ENCODE measurements at regions not wholly inside any gene's neighbourhood (a gene's known extent, or its start where the extent isn't known, plus 50 kb on each side); places are given as distances from the start of the nearest gene placed in this dataset.

DNA sequence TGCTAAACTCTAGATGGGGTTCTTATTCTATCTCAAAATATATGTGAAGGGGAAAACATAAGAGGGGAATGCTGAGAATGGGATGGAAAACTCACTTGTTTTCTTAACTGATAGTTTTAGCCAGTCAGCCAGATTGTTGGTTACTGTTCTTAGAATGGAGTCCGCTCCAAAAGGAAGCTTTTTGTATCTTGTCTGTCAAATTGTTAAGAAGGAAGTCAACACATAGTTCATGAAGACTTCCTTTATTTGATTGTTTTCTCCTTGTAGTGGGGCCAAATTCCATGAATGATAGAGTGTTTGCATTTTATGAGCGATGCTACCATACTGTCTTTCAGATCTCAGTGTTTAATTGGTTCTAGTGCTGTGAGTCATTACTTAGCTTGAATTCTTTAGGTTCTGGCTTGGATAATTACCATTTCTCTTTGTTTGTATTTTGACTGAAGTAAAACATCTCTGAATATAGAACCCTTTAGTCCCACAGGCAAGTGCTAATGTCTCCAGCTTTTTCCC is 98.3 kb upstream of the GOT2 start:
- TF ChIP-seq ZFX (IDR thresholded peaks at IDR 0.05), result no peak
- TF ChIP-seq, protein P1, sequence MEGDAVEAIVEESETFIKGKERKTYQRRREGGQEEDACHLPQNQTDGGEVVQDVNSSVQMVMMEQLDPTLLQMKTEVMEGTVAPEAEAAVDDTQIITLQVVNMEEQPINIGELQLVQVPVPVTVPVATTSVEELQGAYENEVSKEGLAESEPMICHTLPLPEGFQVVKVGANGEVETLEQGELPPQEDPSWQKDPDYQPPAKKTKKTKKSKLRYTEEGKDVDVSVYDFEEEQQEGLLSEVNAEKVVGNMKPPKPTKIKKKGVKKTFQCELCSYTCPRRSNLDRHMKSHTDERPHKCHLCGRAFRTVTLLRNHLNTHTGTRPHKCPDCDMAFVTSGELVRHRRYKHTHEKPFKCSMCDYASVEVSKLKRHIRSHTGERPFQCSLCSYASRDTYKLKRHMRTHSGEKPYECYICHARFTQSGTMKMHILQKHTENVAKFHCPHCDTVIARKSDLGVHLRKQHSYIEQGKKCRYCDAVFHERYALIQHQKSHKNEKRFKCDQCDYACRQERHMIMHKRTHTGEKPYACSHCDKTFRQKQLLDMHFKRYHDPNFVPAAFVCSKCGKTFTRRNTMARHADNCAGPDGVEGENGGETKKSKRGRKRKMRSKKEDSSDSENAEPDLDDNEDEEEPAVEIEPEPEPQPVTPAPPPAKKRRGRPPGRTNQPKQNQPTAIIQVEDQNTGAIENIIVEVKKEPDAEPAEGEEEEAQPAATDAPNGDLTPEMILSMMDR (conservative IDR thresholded peaks at IDR 0.05), result no peak
- H3K27ac ChIP-seq, result no peak overlapping the region

GRCh38 chr16:58831386-58831785 is 97.3 kb upstream of the GOT2 start:
- TF ChIP-seq ZFX (IDR thresholded peaks at IDR 0.05), result no peak
- TF ChIP-seq, protein P1 (conservative IDR thresholded peaks at IDR 0.05), result no peak
- H3K27ac ChIP-seq, result no peak overlapping the region

GRCh38 chr16:58828901-58829545 is 94.9 kb upstream of the GOT2 start:
- H3K27ac ChIP-seq, result peak overlapping the region; percentile 56
- TF ChIP-seq, protein P1 (conservative IDR thresholded peaks at IDR 0.05), result no peak
- no peak for TF ChIP-seq ZFX (IDR thresholded peaks at IDR 0.05)

- TF ChIP-seq, protein P1 (conservative IDR thresholded peaks at IDR 0.05), result no peak
- no peak for TF ChIP-seq ZFX (IDR thresholded peaks at IDR 0.05)
These were observed 90.1 kb upstream of the GOT2 start for GRCh38 chr16:58824201-58824600.

GRCh38 chr16:58821886-58822285 is 87.8 kb upstream of the GOT2 start:
- no peak overlapping the region for H3K27ac ChIP-seq
- TF ChIP-seq, protein P1 (conservative IDR thresholded peaks at IDR 0.05), result no peak
- no peak for TF ChIP-seq ZFX (IDR thresholded peaks at IDR 0.05)

More at GRCh38 chr16:58824201-58824600, 90.1 kb upstream of the GOT2 start:
- no peak overlapping the region for H3K27ac ChIP-seq

- TF ChIP-seq, protein P1 (conservative IDR thresholded peaks at IDR 0.05), result no peak
- TF ChIP-seq ZFX (IDR thresholded peaks at IDR 0.05), result no peak
- H3K27ac ChIP-seq, result no peak overlapping the region
These were observed 86.3 kb upstream of the GOT2 start for GRCh38 chr16:58820411-58820810.

- no peak overlapping the region for H3K27ac ChIP-seq
- TF ChIP-seq, protein P1 (conservative IDR thresholded peaks at IDR 0.05), result no peak
- TF ChIP-seq ZFX (IDR thresholded peaks at IDR 0.05), result no peak
These were observed 81.2 kb upstream of the GOT2 start for GRCh38 chr16:58815181-58815888.
